HCT116 (cell line): ENCODE measurements at regions not wholly inside any gene's neighbourhood (a gene's known extent, or its start where the extent isn't known, plus 50 kb on each side); places are given as distances from the start of the nearest gene placed in this dataset.

Experiments used
- ATAC-seq: fragments of 200-7000 bp; cut with Tn5 transposase; 2 replicates; pipeline ENCODE4 v1.9.1; 2020; ENCODE audit warnings: mild to moderate bottlenecking, moderate library complexity
- BruUV-seq: library from RNA; stranded (reverse); fragments of 400-500 nt; replicated peaks from 2 replicates; lab custom pipeline; 2021; lab: Mats Ljungman, UMichigan
- CTCF ChIA-PET: fragments of 300-600 bp; sonication (Branson Sonifier 250); formaldehyde crosslinking; loops from one replicate; lab custom pipeline; 2021; ENCODE audit warnings: antibody characterized with exemption; lab: Charles Lee
- POLR2A ChIA-PET: fragments of 300-600, 350-600 bp; sonication (Branson Sonifier 250); formaldehyde crosslinking; loops from one replicate; lab custom pipeline; 2021; ENCODE audit warnings: antibody characterized with exemption; lab: Charles Lee
- RAD21 ChIA-PET, 2 experiments: fragments of 300-600 bp; sonication (Branson Sonifier 250); formaldehyde crosslinking; loops; one replicate each; lab custom pipeline; 2023; ENCODE audit warnings: low total read pairs in 2 of 2; ENCODE audit not compliant: uncharacterized antibody in 2 of 2, unreplicated experiment in 2 of 2, low non-redundant PET in 1 of 2; lab: Charles Lee
- DNase-seq: peaks from one replicate; pipeline ENCODE4 v3.0.0-alpha.2; 2010; ENCODE audit warnings: low read depth, low spot score
- H2AFZ ChIP-seq: fragments of 200-600 bp; shearing (Covaris generic), sonication (generic); 2 replicates; pipeline ENCODE4 v1.6.1; 2017; ENCODE audit warnings: low read depth, mixed run types, mixed read lengths, antibody characterized with exemption, low read length; ENCODE audit not compliant: poor library complexity, severe bottlenecking
- H3K27ac ChIP-seq: 2 replicates; pipeline ENCODE4 v1.5.1; 2012; ENCODE audit warnings: low read depth, low read length
- H3K27me3 ChIP-seq: fragments of 200-600 bp; sonication (generic); 2 replicates; pipeline ENCODE4 v1.6.1; 2016; ENCODE audit warnings: mixed run types, low read length, mixed read lengths; ENCODE audit not compliant: insufficient read depth
- H3K36me3 ChIP-seq, 2 experiments: fragments of 200-500 bp in 1 of 2; fragments of 200-600 bp in 1 of 2; sonication (Bioruptor generic) in 1 of 2; sonication (generic) in 1 of 2; 2 replicates each; pipeline versions ENCODE4 v1.5.1 to v1.6.1; 2014 to 2016; ENCODE audit warnings: low read length in 2 of 2, inconsistent platforms in 1 of 2, mixed read lengths in 1 of 2, mixed run types in 1 of 2; ENCODE audit not compliant: insufficient read depth in 2 of 2, control insufficient read depth in 1 of 2
- H3K4me1 ChIP-seq, 2 experiments: fragments of 200-600 bp in 1 of 2; sonication (generic) in 1 of 2; 2 replicates each; pipeline versions ENCODE4 v1.5.1 to v1.6.1; 2012 to 2017; ENCODE audit warnings: low read length in 2 of 2, inconsistent platforms in 1 of 2, mild to moderate bottlenecking in 1 of 2, mixed read lengths in 1 of 2, mixed run types in 1 of 2, moderate library complexity in 1 of 2; ENCODE audit not compliant: insufficient read depth in 2 of 2, control insufficient read depth in 1 of 2
- H3K4me2 ChIP-seq: fragments of 200-600 bp; sonication (generic); 2 replicates; pipeline ENCODE4 v1.6.1; 2017; ENCODE audit warnings: mixed run types, low read length, mixed read lengths
- H3K4me3 ChIP-seq, 2 experiments: fragments of 200-600 bp in 1 of 2; sonication (generic) in 1 of 2; replicated peaks in 1 of 2; 2 replicates each; pipeline ENCODE4 v1.5.1; 2011 to 2016; ENCODE audit warnings: low read length in 2 of 2, control low read depth in 1 of 2, low read depth in 1 of 2, mild to moderate bottlenecking in 1 of 2, mixed read lengths in 1 of 2, mixed run types in 1 of 2
- H3K79me2 ChIP-seq: fragments of 200-600 bp; sonication (generic); 2 replicates; pipeline ENCODE4 v1.6.1; 2017; ENCODE audit warnings: mild to moderate bottlenecking, mixed run types, low read length, moderate library complexity, mixed read lengths; ENCODE audit not compliant: insufficient read depth
- H3K9ac ChIP-seq: fragments of 200-600 bp; sonication (generic); 2 replicates; pipeline ENCODE4 v1.6.1; 2016; ENCODE audit warnings: low read length, mixed read lengths
- H3K9me2 ChIP-seq: fragments of 200-600 bp; sonication (generic), shearing (Covaris generic); 2 replicates; pipeline ENCODE4 v1.6.1; 2017; ENCODE audit warnings: mixed run types, mild to moderate bottlenecking, moderate library complexity; ENCODE audit not compliant: insufficient read depth
- H3K9me3 ChIP-seq, 2 experiments: fragments of 200-500 bp in 1 of 2; fragments of 200-600 bp in 1 of 2; sonication (Bioruptor generic) in 1 of 2; sonication (generic) in 1 of 2; 2 replicates each; pipeline ENCODE4 v1.6.1; 2014 to 2017; ENCODE audit warnings: low read length in 2 of 2, mixed read lengths in 2 of 2, inconsistent platforms in 1 of 2, low read depth in 1 of 2, mild to moderate bottlenecking in 1 of 2, mixed run types in 1 of 2, moderate library complexity in 1 of 2; ENCODE audit not compliant: control insufficient read depth in 1 of 2, insufficient read depth in 1 of 2
- H4K20me1 ChIP-seq: fragments of 200-600 bp; sonication (generic), shearing (Covaris generic); 2 replicates; pipeline ENCODE4 v1.6.1; 2017; ENCODE audit warnings: mixed run types, mild to moderate bottlenecking, moderate library complexity; ENCODE audit not compliant: insufficient read depth
- ATF3 ChIP-seq: IDR thresholded peaks from 2 replicates; pipeline ENCODE4 v1.6.1; 2012
- CBX3 ChIP-seq: IDR thresholded peaks from 2 replicates; pipeline ENCODE4 v1.6.1; 2012; ENCODE audit warnings: low read depth
- EGR1 ChIP-seq: IDR thresholded peaks from 2 replicates; pipeline ENCODE4 v1.6.1; 2012; ENCODE audit warnings: low read depth
- ELF1 ChIP-seq: IDR thresholded peaks from 2 replicates; pipeline ENCODE4 v1.6.1; 2012; ENCODE audit warnings: low read depth, borderline replicate concordance
- EZH2 ChIP-seq: fragments of 200-600 bp; sonication (generic); IDR thresholded peaks from 2 replicates; pipeline ENCODE4 v1.6.1; 2017; ENCODE audit warnings: antibody characterized with exemption, mixed run types
- RAD21 ChIP-seq: IDR thresholded peaks from 2 replicates; pipeline ENCODE4 v1.6.1; 2012; ENCODE audit warnings: low read depth, mild to moderate bottlenecking
- REST ChIP-seq: IDR thresholded peaks from 2 replicates; pipeline ENCODE4 v1.6.1; 2012; ENCODE audit warnings: low read depth
- SIN3A ChIP-seq: IDR thresholded peaks from 2 replicates; pipeline ENCODE4 v1.6.1; 2012; ENCODE audit warnings: low read depth
- SP1 ChIP-seq: IDR thresholded peaks from 2 replicates; pipeline ENCODE4 v1.6.1; 2012; ENCODE audit warnings: low read depth
- TCF7L2 ChIP-seq: IDR thresholded peaks from 2 replicates; pipeline ENCODE4 v1.7.0; 2011; ENCODE audit warnings: borderline replicate concordance, inconsistent platforms; ENCODE audit not compliant: insufficient read depth, insufficient read length; ENCODE audit errors: extremely low read depth
- YY1 ChIP-seq: IDR thresholded peaks from 2 replicates; pipeline ENCODE4 v1.6.1; 2011; ENCODE audit warnings: low read length, low read depth, moderate library complexity, mild to moderate bottlenecking; ENCODE audit not compliant: insufficient replicate concordance; ENCODE audit errors: extremely low read depth
- intact Hi-C: fragments of 100-400 bp; cut with micrococcal nuclease; formaldehyde crosslinking; loops from 2 replicates; pipeline ENCODE4 v1.10.0; 2022
- TF ChIP-seq, protein P1 (sequence below): IDR thresholded peaks from 2 replicates; pipeline ENCODE4 v1.6.1; 2012
- TF ChIP-seq, protein P2 (sequence below): IDR thresholded peaks from 2 replicates; pipeline ENCODE4 v1.6.1; 2011; ENCODE audit warnings: mild to moderate bottlenecking, low read length, moderate library complexity; ENCODE audit not compliant: insufficient replicate concordance; ENCODE audit errors: extremely low read depth

GRCh38 chr10:90028312-90028711 lies 326.9 kb downstream of the KIF20B start:
- BruUV-seq, result no TSS peak
- intact Hi-C loops, result no loop called here
- Histone ChIP-seq H3K27ac (no peak overlapping the region), H3K4me1 (no peaks in the 10 kb centered on the region), H4K20me1 (no peaks in the 10 kb centered on the region)
- ChIA-PET POLR2A (no interaction called here), RAD21 (no interaction called here)
- no peak for ATAC-seq
- TF ChIP-seq SP1 (no peak), CBX3 (no peak), EZH2 (no peak), ELF1 (no peak), RAD21 (no peak), TCF7L2 (no peak), EGR1 (no peak), ATF3 (no peak)
- TF ChIP-seq, protein P1, sequence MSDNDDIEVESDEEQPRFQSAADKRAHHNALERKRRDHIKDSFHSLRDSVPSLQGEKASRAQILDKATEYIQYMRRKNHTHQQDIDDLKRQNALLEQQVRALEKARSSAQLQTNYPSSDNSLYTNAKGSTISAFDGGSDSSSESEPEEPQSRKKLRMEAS, result no peak
- TF ChIP-seq, all 23 proteins: peak for 0
- Histone ChIP-seq H3K9me2 (no peaks in the 10 kb centered on the region), H3K36me3 (no peaks in the 10 kb centered on the region), H3K4me3 (no peak overlapping the region), H2AFZ (peak overlapping the region; percentile 44), H3K9me3 (no peaks in the 10 kb centered on the region), H3K9ac (no peak overlapping the region), H3K79me2 (no peaks in the 10 kb centered on the region), H3K4me2 (no peak overlapping the region), H3K27me3 (no peaks in the 10 kb centered on the region)
- DNase-seq, result no peak
- CTCF ChIA-PET, result no interaction called here

DNA sequence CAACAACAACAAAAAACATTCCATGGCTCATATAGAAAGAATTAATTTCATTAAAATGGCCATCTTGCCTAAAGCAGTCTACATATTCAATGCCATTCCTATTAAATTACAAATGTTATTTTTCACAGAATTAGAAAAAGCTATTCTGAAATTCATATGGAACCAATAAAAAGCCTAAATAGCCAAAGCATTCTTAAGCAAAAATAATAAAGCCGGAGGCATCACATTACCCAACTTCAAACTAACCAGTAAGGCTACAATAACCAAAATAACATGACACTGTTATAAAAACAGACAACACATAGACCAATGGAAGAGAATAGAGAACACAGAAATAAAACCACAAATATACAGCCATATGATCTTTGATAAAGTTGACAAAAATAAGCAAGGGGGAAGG lies 330.4 kb downstream of the KIF20B start:
- no peak overlapping the region for H3K4me2 ChIP-seq
- no peaks in the 10 kb centered on the region for H4K20me1 ChIP-seq
- no peaks in the 10 kb centered on the region for H3K4me1 ChIP-seq
- H3K4me3 ChIP-seq, result no peak overlapping the region
- intact Hi-C loops, result no loop called here
- no peak for DNase-seq
- no TSS peak for BruUV-seq
- H3K79me2 ChIP-seq, result no peaks in the 10 kb centered on the region
- RAD21 ChIA-PET, result no interaction called here
- ATAC-seq, result no peak
- no peaks in the 10 kb centered on the region for H3K36me3 ChIP-seq
- CTCF ChIA-PET, result no interaction called here
- H3K9ac ChIP-seq, result no peak overlapping the region
- H3K27ac ChIP-seq, result no peak overlapping the region
- H3K9me3 ChIP-seq, result no peaks in the 10 kb centered on the region
- no peaks in the 10 kb centered on the region for H3K27me3 ChIP-seq
- H2AFZ ChIP-seq, result no peak overlapping the region
- TF ChIP-seq TCF7L2 (no peak), REST (no peak), SIN3A (no peak), EGR1 (no peak), YY1 (no peak)
- TF ChIP-seq, protein P2, sequence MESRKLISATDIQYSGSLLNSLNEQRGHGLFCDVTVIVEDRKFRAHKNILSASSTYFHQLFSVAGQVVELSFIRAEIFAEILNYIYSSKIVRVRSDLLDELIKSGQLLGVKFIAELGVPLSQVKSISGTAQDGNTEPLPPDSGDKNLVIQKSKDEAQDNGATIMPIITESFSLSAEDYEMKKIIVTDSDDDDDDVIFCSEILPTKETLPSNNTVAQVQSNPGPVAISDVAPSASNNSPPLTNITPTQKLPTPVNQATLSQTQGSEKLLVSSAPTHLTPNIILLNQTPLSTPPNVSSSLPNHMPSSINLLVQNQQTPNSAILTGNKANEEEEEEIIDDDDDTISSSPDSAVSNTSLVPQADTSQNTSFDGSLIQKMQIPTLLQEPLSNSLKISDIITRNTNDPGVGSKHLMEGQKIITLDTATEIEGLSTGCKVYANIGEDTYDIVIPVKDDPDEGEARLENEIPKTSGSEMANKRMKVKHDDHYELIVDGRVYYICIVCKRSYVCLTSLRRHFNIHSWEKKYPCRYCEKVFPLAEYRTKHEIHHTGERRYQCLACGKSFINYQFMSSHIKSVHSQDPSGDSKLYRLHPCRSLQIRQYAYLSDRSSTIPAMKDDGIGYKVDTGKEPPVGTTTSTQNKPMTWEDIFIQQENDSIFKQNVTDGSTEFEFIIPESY, result no peak
- no peaks in the 10 kb centered on the region for H3K9me2 ChIP-seq
- POLR2A ChIA-PET, result no interaction called here
